Left ventricle myocardium inferior (tissue), 1 donor: ENCODE measurements at regions not wholly inside any gene's neighbourhood (a gene's known extent, or its start where the extent isn't known, plus 50 kb on each side); places are given as distances from the start of the nearest gene placed in this dataset.

Experiments used
- DNase-seq: peaks from one replicate; pipeline ENCODE4 v3.0.0-alpha.2; 2020
- H3K27ac ChIP-seq: fragments of 200-600 bp; replicated peaks from 2 replicates; pipeline ENCODE4 v1.8.0; 2021
- H3K27me3 ChIP-seq: fragments of 200-600 bp; 2 replicates; pipeline ENCODE4 v1.8.0; 2021; ENCODE audit warnings: low read depth
- H3K36me3 ChIP-seq: fragments of 200-600 bp; 2 replicates; pipeline ENCODE4 v1.8.0; 2021
- H3K4me1 ChIP-seq: fragments of 200-600 bp; 2 replicates; pipeline ENCODE4 v1.8.0; 2021
- H3K4me3 ChIP-seq: fragments of 200-600 bp; 2 replicates; pipeline ENCODE4 v1.8.0; 2021; ENCODE audit warnings: mild to moderate bottlenecking, moderate library complexity
- H3K9me3 ChIP-seq: fragments of 200-600 bp; replicated peaks from 2 replicates; pipeline ENCODE4 v1.8.0; 2021
- intact Hi-C: fragments of 100-400 bp; cut with micrococcal nuclease; formaldehyde crosslinking; loops from one replicate; pipeline ENCODE4 v1.11.0; 2022
- TF ChIP-seq, protein P1 (sequence below): fragments of 200-600 bp; IDR thresholded peaks from 2 replicates; pipeline ENCODE4 v1.8.0; 2021; ENCODE audit warnings: antibody characterized with exemption, mild to moderate bottlenecking, borderline replicate concordance
- donor health status: DM: no; HTN: yes; CAD: no; lungs with severe emphysema.

GRCh38 chr7:79736418-79736817, 283.0 kb upstream of the MAGI2 start:
- H3K36me3 ChIP-seq: no peaks in the 10 kb centered on the region
- no peak for DNase-seq
- TF ChIP-seq, protein P1, sequence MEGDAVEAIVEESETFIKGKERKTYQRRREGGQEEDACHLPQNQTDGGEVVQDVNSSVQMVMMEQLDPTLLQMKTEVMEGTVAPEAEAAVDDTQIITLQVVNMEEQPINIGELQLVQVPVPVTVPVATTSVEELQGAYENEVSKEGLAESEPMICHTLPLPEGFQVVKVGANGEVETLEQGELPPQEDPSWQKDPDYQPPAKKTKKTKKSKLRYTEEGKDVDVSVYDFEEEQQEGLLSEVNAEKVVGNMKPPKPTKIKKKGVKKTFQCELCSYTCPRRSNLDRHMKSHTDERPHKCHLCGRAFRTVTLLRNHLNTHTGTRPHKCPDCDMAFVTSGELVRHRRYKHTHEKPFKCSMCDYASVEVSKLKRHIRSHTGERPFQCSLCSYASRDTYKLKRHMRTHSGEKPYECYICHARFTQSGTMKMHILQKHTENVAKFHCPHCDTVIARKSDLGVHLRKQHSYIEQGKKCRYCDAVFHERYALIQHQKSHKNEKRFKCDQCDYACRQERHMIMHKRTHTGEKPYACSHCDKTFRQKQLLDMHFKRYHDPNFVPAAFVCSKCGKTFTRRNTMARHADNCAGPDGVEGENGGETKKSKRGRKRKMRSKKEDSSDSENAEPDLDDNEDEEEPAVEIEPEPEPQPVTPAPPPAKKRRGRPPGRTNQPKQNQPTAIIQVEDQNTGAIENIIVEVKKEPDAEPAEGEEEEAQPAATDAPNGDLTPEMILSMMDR: no peak
- no peak overlapping the region for H3K27ac ChIP-seq
- peaks cover 30% of the 10 kb centered on the region for H3K9me3 ChIP-seq
- no peaks in the 10 kb centered on the region for H3K27me3 ChIP-seq
- H3K4me3 ChIP-seq: no peak overlapping the region
- no peaks in the 10 kb centered on the region for H3K4me1 ChIP-seq
- intact Hi-C loops: no loop called here

DNA sequence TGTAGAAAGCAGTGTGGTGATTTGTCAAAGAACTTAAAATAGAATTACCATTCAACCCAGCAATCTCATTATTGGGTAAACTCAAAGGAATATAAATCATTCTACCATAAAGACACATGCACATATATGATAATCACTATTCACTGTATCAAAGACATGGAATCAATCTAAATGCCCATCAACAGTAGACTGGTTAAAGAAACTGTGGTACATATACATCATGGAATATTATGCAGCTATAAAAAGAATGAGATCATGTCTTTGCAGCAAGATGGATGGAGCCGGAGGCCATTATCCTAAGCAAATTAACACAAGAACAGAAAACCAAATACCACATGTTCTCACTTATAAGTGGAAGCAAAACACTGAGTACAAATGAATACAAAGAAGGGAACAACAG, 281.5 kb upstream of the MAGI2 start:
- Histone ChIP-seq H3K9me3 (peaks cover 37% of the 10 kb centered on the region), H3K36me3 (no peaks in the 10 kb centered on the region), H3K27ac (no peak overlapping the region), H3K4me1 (no peaks in the 10 kb centered on the region), H3K4me3 (no peak overlapping the region), H3K27me3 (no peaks in the 10 kb centered on the region)
- TF ChIP-seq, protein P1: no peak
- DNase-seq: no peak
- intact Hi-C loops: no loop called here

- Histone ChIP-seq H3K4me3 (no peak overlapping the region), H3K27ac (no peak overlapping the region), H3K36me3 (no peaks in the 10 kb centered on the region), H3K4me1 (no peaks in the 10 kb centered on the region), H3K9me3 (peaks cover 37% of the 10 kb centered on the region), H3K27me3 (no peaks in the 10 kb centered on the region)
- DNase-seq: no peak
- TF ChIP-seq, protein P1: no peak
- intact Hi-C loops: no loop called here
Measured at GRCh38 chr7:79734181-79734580, 280.7 kb upstream of the MAGI2 start.

GRCh38 chr7:79732535-79732934, 279.1 kb upstream of the MAGI2 start:
- Histone ChIP-seq H3K4me3 (no peak overlapping the region), H3K27ac (no peak overlapping the region), H3K9me3 (peaks cover 37% of the 10 kb centered on the region), H3K4me1 (no peaks in the 10 kb centered on the region), H3K27me3 (no peaks in the 10 kb centered on the region), H3K36me3 (no peaks in the 10 kb centered on the region)
- intact Hi-C loops: no loop called here
- DNase-seq: no peak
- TF ChIP-seq, protein P1: no peak

- H3K36me3 ChIP-seq: no peaks in the 10 kb centered on the region
- H3K4me3 ChIP-seq: no peak overlapping the region
- peaks cover 37% of the 10 kb centered on the region for H3K9me3 ChIP-seq
- DNase-seq: no peak
- H3K27ac ChIP-seq: no peak overlapping the region
- H3K4me1 ChIP-seq: no peaks in the 10 kb centered on the region
- TF ChIP-seq, protein P1: no peak
- intact Hi-C loops: no loop called here
- H3K27me3 ChIP-seq: no peaks in the 10 kb centered on the region
Measured at GRCh38 chr7:79730971-79731370, 277.5 kb upstream of the MAGI2 start.
